Left lung (tissue), 4 donors: ENCODE measurements at regions not wholly inside any gene's neighbourhood (a gene's known extent, or its start where the extent isn't known, plus 50 kb on each side); places are given as distances from the start of the nearest gene placed in this dataset.

Experiments
- ATAC-seq: fragments of 200-7000 bp; cut with Tn5 transposase; one replicate; pipeline ENCODE4 v1.9.1; 2020; ENCODE audit warnings: moderate library complexity
- DNase-seq, 4 donors: peaks; one replicate each; pipeline ENCODE4 v3.0.0-alpha.2; 2013 to 2020
- H3K27ac ChIP-seq, 2 donors: fragments of 200-600 bp; sonication (generic) in 1 of 2; one replicate each; pipeline versions ENCODE4 v1.5.0 to v1.8.0; 2020 to 2021
- H3K27me3 ChIP-seq, 2 donors: fragments of 200-600 bp; sonication (generic) in 1 of 2; one replicate each; pipeline versions ENCODE4 v1.5.0 to v1.8.0; 2020 to 2021
- H3K36me3 ChIP-seq, 2 donors: fragments of 200-600 bp; sonication (generic) in 1 of 2; one replicate each; pipeline versions ENCODE4 v1.5.0 to v1.8.0; 2020 to 2021
- H3K4me1 ChIP-seq, 2 donors: fragments of 200-600 bp; one replicate each; pipeline ENCODE4 v1.8.0; 2021
- H3K4me3 ChIP-seq, 2 donors: fragments of 200-600 bp; sonication (generic) in 1 of 2; one replicate each; pipeline versions ENCODE4 v1.5.0 to v1.8.0; 2020 to 2021; ENCODE audit warnings: mild to moderate bottlenecking in 1 of 2
- H3K9me3 ChIP-seq, 2 donors: fragments of 200-600 bp; sonication (generic) in 1 of 2; one replicate each; pipeline versions ENCODE4 v1.5.0 to v1.8.0; 2020 to 2021
- intact Hi-C, 2 donors: fragments of 100-400 bp; cut with DNase I; formaldehyde crosslinking; loops; one replicate each; pipeline versions ENCODE4 v1.11.2 to v1.14.2; 2022
- TF ChIP-seq, protein P1 (sequence below), 2 donors: fragments of 200-600 bp; sonication (generic) in 1 of 2; IDR thresholded peaks; one replicate each; pipeline versions ENCODE4 v1.5.0 to v1.8.0; 2021; ENCODE audit warnings: antibody characterized with exemption in 2 of 2
- donor health status: DM: no; HTN: yes; CAD: no.
- donor health status: DM: no; HTN: no; CAD: no.

GRCh38 chr1:9455487-9456234, 83.6 kb upstream of the SLC25A33 start:
- TF ChIP-seq, protein P1, sequence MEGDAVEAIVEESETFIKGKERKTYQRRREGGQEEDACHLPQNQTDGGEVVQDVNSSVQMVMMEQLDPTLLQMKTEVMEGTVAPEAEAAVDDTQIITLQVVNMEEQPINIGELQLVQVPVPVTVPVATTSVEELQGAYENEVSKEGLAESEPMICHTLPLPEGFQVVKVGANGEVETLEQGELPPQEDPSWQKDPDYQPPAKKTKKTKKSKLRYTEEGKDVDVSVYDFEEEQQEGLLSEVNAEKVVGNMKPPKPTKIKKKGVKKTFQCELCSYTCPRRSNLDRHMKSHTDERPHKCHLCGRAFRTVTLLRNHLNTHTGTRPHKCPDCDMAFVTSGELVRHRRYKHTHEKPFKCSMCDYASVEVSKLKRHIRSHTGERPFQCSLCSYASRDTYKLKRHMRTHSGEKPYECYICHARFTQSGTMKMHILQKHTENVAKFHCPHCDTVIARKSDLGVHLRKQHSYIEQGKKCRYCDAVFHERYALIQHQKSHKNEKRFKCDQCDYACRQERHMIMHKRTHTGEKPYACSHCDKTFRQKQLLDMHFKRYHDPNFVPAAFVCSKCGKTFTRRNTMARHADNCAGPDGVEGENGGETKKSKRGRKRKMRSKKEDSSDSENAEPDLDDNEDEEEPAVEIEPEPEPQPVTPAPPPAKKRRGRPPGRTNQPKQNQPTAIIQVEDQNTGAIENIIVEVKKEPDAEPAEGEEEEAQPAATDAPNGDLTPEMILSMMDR (IDR thresholded peaks at IDR 0.05) = peak; percentile 67 to 80
- Histone ChIP-seq H3K9me3 (no peaks in the 10 kb centered on the region), H3K27me3 (no peaks in the 10 kb centered on the region), H3K4me1 (no peaks in the 10 kb centered on the region), H3K27ac (no peak overlapping the region), H3K4me3 (no peak overlapping the region), H3K36me3 (no peaks in the 10 kb centered on the region)
- intact Hi-C loops = loop anchor here in 1 of 2 donors (5.0 kb wide), 1 partner anchor 168 kb away; no protein-coding TSS in a partner anchor
- peak in 3 of 4 donors; percentile 63 to 85 (median 80) for DNase-seq
- peak; percentile 92 for ATAC-seq

GRCh38 chr1:9456833-9457232, 82.4 kb upstream of the SLC25A33 start:
- Histone ChIP-seq H3K4me3 (no peak overlapping the region), H3K27ac (no peak overlapping the region), H3K27me3 (no peaks in the 10 kb centered on the region), H3K9me3 (no peaks in the 10 kb centered on the region), H3K4me1 (no peaks in the 10 kb centered on the region), H3K36me3 (no peaks in the 10 kb centered on the region)
- ATAC-seq (no peak), DNase-seq (peak in 1 of 4 donors; percentile 29)
- TF ChIP-seq, protein P1 (IDR thresholded peaks at IDR 0.05) = no peak
- intact Hi-C loops = loop anchor here in 1 of 2 donors (5.0 kb wide), 1 partner anchor 170 kb away; no protein-coding TSS in a partner anchor

DNA sequence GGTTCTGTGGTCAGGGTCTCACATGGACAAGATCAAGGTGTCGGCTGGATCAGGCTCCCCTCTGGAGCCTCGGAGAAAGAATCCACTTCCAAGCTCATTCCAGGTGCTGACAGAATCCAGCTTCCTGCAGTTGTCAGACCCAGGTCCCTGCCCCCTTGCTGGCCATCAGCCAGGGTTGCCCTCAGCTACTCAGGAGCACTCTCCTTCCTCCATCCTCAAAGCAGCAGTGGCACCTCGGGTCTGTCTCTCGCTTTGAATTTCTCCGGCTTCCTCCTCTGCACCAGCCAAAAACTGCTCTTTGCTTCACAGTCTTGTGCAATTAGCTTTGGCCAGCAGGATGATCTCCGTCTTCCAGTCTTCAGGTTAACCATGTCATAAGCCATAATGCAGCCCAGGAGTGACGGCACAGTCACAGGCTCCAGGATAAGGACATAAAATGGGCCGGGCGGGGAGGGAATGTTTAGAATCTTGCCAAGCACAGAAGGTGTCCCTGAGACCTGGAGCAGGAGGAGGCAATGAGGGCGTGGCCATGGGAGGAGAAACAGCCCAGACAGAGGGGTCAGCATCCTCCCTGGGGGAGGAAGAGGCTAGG, 79.4 kb upstream of the SLC25A33 start:
- Histone ChIP-seq H3K9me3 (no peaks in the 10 kb centered on the region), H3K36me3 (no peaks in the 10 kb centered on the region), H3K4me3 (no peak overlapping the region), H3K27ac (no peak overlapping the region), H3K27me3 (no peaks in the 10 kb centered on the region), H3K4me1 (no peaks in the 10 kb centered on the region)
- intact Hi-C loops = loop anchor here in 1 of 2 donors (5.0 kb wide), 1 partner anchor 173 kb away; no protein-coding TSS in a partner anchor
- ATAC-seq (no peak), DNase-seq (peak in 1 of 4 donors; percentile 3)
- TF ChIP-seq, protein P1 (IDR thresholded peaks at IDR 0.05) = no peak

GRCh38 chr1:9465640-9466039, 73.6 kb upstream of the SLC25A33 start:
- DNase-seq = no peak
- TF ChIP-seq, protein P1 (IDR thresholded peaks at IDR 0.05) = no peak
- no peak overlapping the region for H3K27ac ChIP-seq
- no peak overlapping the region for H3K4me3 ChIP-seq
- H3K4me1 ChIP-seq = no peaks in the 10 kb centered on the region
- peaks cover 0 to under 1% of the 10 kb centered on the region in 2 donors for H3K27me3 ChIP-seq
- H3K9me3 ChIP-seq = no peaks in the 10 kb centered on the region
- no peaks in the 10 kb centered on the region for H3K36me3 ChIP-seq
- no peak for ATAC-seq
- intact Hi-C loops = no loop called here
